A673 (cell line): ENCODE measurements at regions not wholly inside any gene's neighbourhood (a gene's known extent, or its start where the extent isn't known, plus 50 kb on each side); places are given as distances from the start of the nearest gene placed in this dataset.

ENCODE experiments used
- CTCF ChIP-seq: fragments of 300-800, 200-600 bp; sonication (generic); conservative IDR thresholded peaks from 2 replicates; pipeline ENCODE4 v1.5.1; 2017; ENCODE audit warnings: low read depth, mild to moderate bottlenecking, antibody characterized with exemption, low read length, moderate library complexity, mixed read lengths
- EZH2 ChIP-seq: fragments of 200-600 bp; sonication (generic); IDR thresholded peaks from 2 replicates; pipeline ENCODE4 v1.6.1; 2017; ENCODE audit warnings: borderline replicate concordance, low read depth, mild to moderate bottlenecking, mixed read lengths, antibody characterized with exemption, low read length; ENCODE audit not compliant: poor library complexity, severe bottlenecking

GRCh38 chr2:156001851-156002250 lies 330.7 kb downstream of the NR4A2 start:
- no peak for TF ChIP-seq CTCF
- no peak for TF ChIP-seq EZH2
